PC-9 (cell line): ENCODE measurements at regions not wholly inside any gene's neighbourhood (a gene's known extent, or its start where the extent isn't known, plus 50 kb on each side); places are given as distances from the start of the nearest gene placed in this dataset.

Experiments
- CTCF ChIP-seq: fragments of 200-600 bp; sonication (generic); conservative IDR thresholded peaks from 2 replicates; pipeline ENCODE4 v1.6.1; 2017; ENCODE audit warnings: mixed run types, antibody characterized with exemption, mild to moderate bottlenecking, moderate library complexity
- EZH2 ChIP-seq: fragments of 200-600 bp; sonication (generic); IDR thresholded peaks from 2 replicates; pipeline ENCODE4 v1.8.0; 2017; ENCODE audit warnings: antibody characterized with exemption, low read depth

- no peak for TF ChIP-seq CTCF
- TF ChIP-seq EZH2: no peak
These were observed 126.7 kb downstream of the MTX3 start for GRCh38 chr5:79864364-79864763.
